Stomach (tissue), 8 donors: ENCODE measurements at regions not wholly inside any gene's neighbourhood (a gene's known extent, or its start where the extent isn't known, plus 50 kb on each side); places are given as distances from the start of the nearest gene placed in this dataset.

Experiments used
- DNase-seq, 2 donors: peaks; one replicate each; pipeline versions ENCODE4 v3.0.0 to v3.0.0-alpha.2; 2013 to 2019
- H3K27ac ChIP-seq, 5 donors: fragments of 200-600 bp in 4 of 5; sonication (generic) in 4 of 5; one replicate each; pipeline ENCODE4 v1.5.1; 2013 to 2019; ENCODE audit warnings: mild to moderate bottlenecking in 1 of 5, moderate library complexity in 1 of 5
- H3K27me3 ChIP-seq, 3 donors: fragments of 200-600 bp; sonication (generic); one replicate each; pipeline ENCODE4 v1.5.1; 2017 to 2019; ENCODE audit warnings: mixed run types in 1 of 3
- H3K36me3 ChIP-seq, 4 donors: fragments of 200-600 bp; sonication (generic); 1 replicate in 3 of 4; 2 replicates in 1 of 4; pipeline ENCODE4 v1.5.1; 2016 to 2019
- H3K4me1 ChIP-seq, 4 donors: fragments of 200-600 bp; sonication (generic); one replicate each; pipeline ENCODE4 v1.5.1; 2016 to 2019
- H3K4me3 ChIP-seq, 4 donors: fragments of 200-600 bp; sonication (generic) in 3 of 4; one replicate each; pipeline ENCODE4 v1.5.1; 2016 to 2019; ENCODE audit warnings: mild to moderate bottlenecking in 1 of 4
- H3K9me3 ChIP-seq, 4 donors: fragments of 200-600 bp; sonication (generic); one replicate each; pipeline ENCODE4 v1.5.1; 2016 to 2019
- EP300 ChIP-seq: sonication (generic); formaldehyde crosslinking; IDR thresholded peaks from one replicate; pipeline ENCODE4 v1.6.1; 2017; ENCODE audit warnings: antibody characterized with exemption
- POLR2A ChIP-seq, 4 donors: fragments of 450-650 bp; IDR thresholded peaks; one replicate each; pipeline ENCODE4 v1.6.1; 2016; ENCODE audit warnings: antibody characterized with exemption in 4 of 4, control low read depth in 2 of 4, mild to moderate bottlenecking in 1 of 4, moderate library complexity in 1 of 4
- POLR2AphosphoS5 ChIP-seq, 3 donors: sonication (generic); formaldehyde crosslinking; IDR thresholded peaks; one replicate each; pipeline ENCODE4 v1.6.1; 2016; ENCODE audit warnings: antibody characterized with exemption in 3 of 3
- WGBS, 5 donors: extraction: QIAGEN DNeasy Blood & Tissue Kit in 3 of 5; methylation state at CpG; one replicate each; pipeline versions ENCODE4 v1.1.5 to v1.1.7; 2013 to 2018; 5-methylcytosine and 5-hydroxymethylcytosine counted together
- intact Hi-C: fragments of 100-400 bp; cut with DNase I; formaldehyde crosslinking; loops from one replicate; pipeline ENCODE4 v1.15.1; 2023; ENCODE audit warnings: low total_unique reads
- TF ChIP-seq, protein P1 (sequence below), 7 experiments: fragments of 450-650 bp in 4 of 7; fragments of 200-600 bp in 3 of 7; sonication (generic) in 3 of 7; IDR thresholded peaks; one replicate each; pipeline ENCODE4 v1.5.1; 2016 to 2019; ENCODE audit warnings: antibody characterized with exemption in 7 of 7, control low read depth in 2 of 7, mild to moderate bottlenecking in 1 of 7
- donor health status: healthy with polysubstance abuse.
- donor health status: Bipolar disorder and iron deficiency.
- donor health status: healthy.

DNA sequence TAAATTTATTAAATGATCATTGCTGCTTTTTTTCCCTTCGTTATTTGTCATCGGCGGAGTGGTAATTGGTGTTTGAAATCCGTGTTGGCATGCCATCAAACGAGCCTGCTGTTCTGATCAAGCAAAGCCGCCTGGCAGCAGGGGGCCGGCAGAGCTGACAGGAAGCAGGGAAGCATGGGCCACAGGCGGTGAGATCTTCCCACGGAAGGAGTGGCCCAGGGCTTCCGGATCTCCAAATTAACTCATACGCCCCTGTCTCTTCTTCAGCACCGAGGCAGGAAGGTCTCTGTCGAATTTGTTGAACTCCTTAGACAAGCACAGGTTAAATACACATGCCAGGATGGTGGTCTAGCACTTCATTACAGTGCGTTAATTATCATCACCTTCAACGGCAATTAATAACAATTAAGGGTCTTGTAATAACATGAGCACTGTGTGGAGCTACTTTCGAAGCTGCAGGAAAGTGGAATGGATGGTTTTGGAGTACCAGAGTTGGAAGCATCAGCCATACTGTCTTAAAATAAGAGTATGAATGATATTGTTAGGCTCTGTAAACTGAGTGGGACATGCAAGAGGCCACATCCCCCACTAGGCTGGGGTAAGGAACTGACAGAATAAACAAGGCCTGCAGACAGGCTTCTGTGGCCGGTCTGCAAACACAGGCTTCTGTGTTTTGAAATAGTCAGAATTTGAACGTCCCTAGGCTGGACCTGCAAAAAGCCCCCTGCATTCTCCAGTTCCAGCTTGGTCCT, 199.4 kb upstream of the DAB1 start:
- WGBS, 5 donors: 32 to 56% (median 44%) methylated on average over 18 of the region's 18 CpGs
- no peaks in the 10 kb centered on the region for H3K27me3 ChIP-seq
- peak in 1 of 2 donors; percentile 72 for DNase-seq
- no peak overlapping the region for H3K27ac ChIP-seq
- TF ChIP-seq POLR2AphosphoS5 (IDR thresholded peaks at IDR 0.05): no peak
- no peak for TF ChIP-seq POLR2A (IDR thresholded peaks at IDR 0.05)
- TF ChIP-seq, protein P1, sequence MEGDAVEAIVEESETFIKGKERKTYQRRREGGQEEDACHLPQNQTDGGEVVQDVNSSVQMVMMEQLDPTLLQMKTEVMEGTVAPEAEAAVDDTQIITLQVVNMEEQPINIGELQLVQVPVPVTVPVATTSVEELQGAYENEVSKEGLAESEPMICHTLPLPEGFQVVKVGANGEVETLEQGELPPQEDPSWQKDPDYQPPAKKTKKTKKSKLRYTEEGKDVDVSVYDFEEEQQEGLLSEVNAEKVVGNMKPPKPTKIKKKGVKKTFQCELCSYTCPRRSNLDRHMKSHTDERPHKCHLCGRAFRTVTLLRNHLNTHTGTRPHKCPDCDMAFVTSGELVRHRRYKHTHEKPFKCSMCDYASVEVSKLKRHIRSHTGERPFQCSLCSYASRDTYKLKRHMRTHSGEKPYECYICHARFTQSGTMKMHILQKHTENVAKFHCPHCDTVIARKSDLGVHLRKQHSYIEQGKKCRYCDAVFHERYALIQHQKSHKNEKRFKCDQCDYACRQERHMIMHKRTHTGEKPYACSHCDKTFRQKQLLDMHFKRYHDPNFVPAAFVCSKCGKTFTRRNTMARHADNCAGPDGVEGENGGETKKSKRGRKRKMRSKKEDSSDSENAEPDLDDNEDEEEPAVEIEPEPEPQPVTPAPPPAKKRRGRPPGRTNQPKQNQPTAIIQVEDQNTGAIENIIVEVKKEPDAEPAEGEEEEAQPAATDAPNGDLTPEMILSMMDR (IDR thresholded peaks at IDR 0.05): no peak
- TF ChIP-seq EP300: no peak
- H3K9me3 ChIP-seq: no peaks in the 10 kb centered on the region
- H3K4me1 ChIP-seq: no peaks in the 10 kb centered on the region
- no peaks in the 10 kb centered on the region for H3K36me3 ChIP-seq
- H3K4me3 ChIP-seq: no peak overlapping the region
- intact Hi-C loops: no loop called here

DNA sequence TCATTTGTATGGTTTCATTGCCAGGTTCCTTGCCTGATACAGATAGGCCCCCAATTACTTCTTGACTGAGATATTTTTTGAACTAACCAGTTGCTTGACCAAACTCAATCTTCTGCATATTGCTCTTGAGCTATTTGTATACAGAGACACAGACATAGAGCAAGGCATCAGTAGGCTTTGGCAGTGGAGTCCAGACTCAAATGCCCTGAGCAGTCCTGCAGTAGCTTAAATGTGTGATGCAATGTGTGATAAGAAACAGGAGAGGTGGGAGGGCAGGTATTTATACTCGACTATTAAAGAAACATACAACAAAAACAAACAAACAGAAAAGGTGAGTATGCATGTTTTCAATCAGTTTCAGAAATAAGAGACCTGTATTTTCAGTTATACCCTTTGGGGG, 197.9 kb upstream of the DAB1 start:
- no peak for DNase-seq
- TF ChIP-seq, protein P1 (IDR thresholded peaks at IDR 0.05): no peak
- TF ChIP-seq POLR2A (IDR thresholded peaks at IDR 0.05) (no peak), EP300 (no peak), POLR2AphosphoS5 (IDR thresholded peaks at IDR 0.05) (no peak)
- intact Hi-C loops: no loop called here
- Histone ChIP-seq H3K27ac (no peak overlapping the region), H3K4me1 (no peaks in the 10 kb centered on the region), H3K27me3 (no peaks in the 10 kb centered on the region), H3K36me3 (no peaks in the 10 kb centered on the region), H3K9me3 (no peaks in the 10 kb centered on the region), H3K4me3 (no peak overlapping the region)
- WGBS, 5 donors: 25 to 59% (median 32%) methylated on average over 1 of the region's 1 CpG

DNA sequence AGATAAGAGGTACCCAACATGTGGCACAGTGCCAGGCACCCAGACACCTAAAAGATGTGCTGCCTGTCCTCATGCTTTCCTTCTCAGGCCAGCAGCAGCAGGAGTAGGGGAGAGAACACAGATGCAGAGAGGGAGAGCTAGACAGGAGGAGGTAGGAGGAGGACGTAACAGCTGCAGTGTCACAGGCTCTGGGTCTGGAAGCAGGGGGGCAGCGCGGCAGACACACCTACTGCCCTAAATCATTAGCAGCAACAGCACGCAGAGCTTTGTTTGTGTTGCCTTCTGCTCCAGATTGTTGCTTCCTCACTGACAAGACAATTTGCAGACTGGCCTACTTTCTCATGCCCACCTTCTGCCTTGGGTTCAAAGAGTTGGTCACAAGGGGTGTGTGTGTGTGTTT, 196.7 kb upstream of the DAB1 start:
- Histone ChIP-seq H3K27me3 (no peaks in the 10 kb centered on the region), H3K27ac (no peak overlapping the region), H3K4me3 (no peak overlapping the region), H3K36me3 (no peaks in the 10 kb centered on the region), H3K9me3 (no peaks in the 10 kb centered on the region), H3K4me1 (no peaks in the 10 kb centered on the region)
- 35 to 59% (median 52%) methylated on average over 4 of the region's 4 CpGs for WGBS, 5 donors
- TF ChIP-seq EP300: no peak
- intact Hi-C loops: no loop called here
- DNase-seq: peak in 1 of 2 donors; percentile 62

DNA sequence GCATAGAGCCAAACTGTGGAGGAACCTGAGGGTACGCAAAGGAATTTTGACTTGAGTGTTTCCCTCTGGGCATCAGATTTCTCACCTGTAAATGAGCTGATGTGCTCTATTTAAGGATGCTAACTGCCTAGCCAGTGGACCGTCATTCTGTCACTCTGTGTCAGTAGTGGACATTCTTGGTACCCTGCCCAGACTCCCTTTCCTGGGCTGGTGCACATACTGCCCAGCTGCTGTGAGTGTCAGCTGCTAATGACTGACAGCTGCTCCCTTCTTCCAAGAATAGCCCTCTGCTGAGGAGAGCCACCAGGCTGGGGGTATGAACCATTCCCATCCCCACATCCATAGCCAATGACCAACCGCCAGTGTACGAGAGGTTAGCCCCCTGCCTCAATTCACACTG, 193.1 kb upstream of the DAB1 start:
- WGBS, 5 donors: 92 to 97% (median 95%) methylated on average over 4 of the region's 4 CpGs
- Histone ChIP-seq H3K36me3 (no peaks in the 10 kb centered on the region), H3K27ac (no peak overlapping the region), H3K27me3 (no peaks in the 10 kb centered on the region), H3K9me3 (no peaks in the 10 kb centered on the region), H3K4me1 (no peaks in the 10 kb centered on the region), H3K4me3 (no peak overlapping the region)
- DNase-seq: no peak
- intact Hi-C loops: no loop called here
- TF ChIP-seq POLR2AphosphoS5 (IDR thresholded peaks at IDR 0.05) (no peak), EP300 (no peak), POLR2A (IDR thresholded peaks at IDR 0.05) (no peak)
- TF ChIP-seq, protein P1 (IDR thresholded peaks at IDR 0.05): no peak

DNA sequence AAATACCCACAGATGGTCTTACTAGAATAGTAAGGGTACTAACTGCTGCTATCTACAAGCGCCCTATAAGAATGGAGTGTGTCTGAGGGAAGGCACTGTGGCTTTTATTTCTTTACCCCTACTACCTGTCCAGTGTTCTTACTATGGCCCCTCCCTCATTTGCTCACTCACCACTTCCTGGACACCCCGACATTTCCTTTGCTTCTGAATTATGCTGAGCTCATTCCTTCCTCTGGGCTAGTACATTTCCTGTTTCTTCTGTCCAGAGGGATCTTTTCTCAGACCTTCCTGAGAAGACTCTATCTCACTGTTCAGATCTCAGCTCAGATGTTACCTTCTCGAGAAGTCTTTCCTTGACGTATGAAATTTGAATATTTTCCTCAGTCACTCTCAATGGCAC, 192.1 kb upstream of the DAB1 start:
- 78 to 88% (median 86%) methylated on average over 4 of the region's 4 CpGs for WGBS, 5 donors
- Histone ChIP-seq H3K4me1 (no peaks in the 10 kb centered on the region), H3K9me3 (no peaks in the 10 kb centered on the region), H3K4me3 (no peak overlapping the region), H3K27ac (no peak overlapping the region), H3K36me3 (no peaks in the 10 kb centered on the region), H3K27me3 (no peaks in the 10 kb centered on the region)
- no peak for TF ChIP-seq POLR2AphosphoS5 (IDR thresholded peaks at IDR 0.05)
- TF ChIP-seq EP300: no peak
- intact Hi-C loops: no loop called here
- DNase-seq: no peak
